Activated CD4-positive, alpha-beta memory T cell treated with anti-CD3 and anti-CD28 coated beads for 36 hours (primary cell): ENCODE measurements at regions not wholly inside any gene's neighbourhood (a gene's known extent, or its start where the extent isn't known, plus 50 kb on each side); places are given as distances from the start of the nearest gene placed in this dataset.

Experiments used
- CTCF ChIA-PET: fragments of 350-600 bp; sonication (Branson Sonifier 250); formaldehyde crosslinking; loops from one replicate; lab custom pipeline; 2021; ENCODE audit warnings: antibody characterized with exemption, inconsistent platforms; lab: Charles Lee
- POLR2A ChIA-PET: fragments of 350-600 bp; sonication (Branson Sonifier 250); formaldehyde crosslinking; loops from one replicate; lab custom pipeline; 2021; ENCODE audit warnings: antibody characterized with exemption; lab: Charles Lee
- DNase-seq: peaks from one replicate; pipeline ENCODE4 v3.0.0-alpha.2; 2020
- H3K27ac Mint-ChIP-seq: one replicate; pipeline ENCODE4 v1.8.0; 2021; ENCODE audit warnings: mixed read lengths
- H3K27me3 Mint-ChIP-seq: one replicate; pipeline ENCODE4 v1.8.0; 2021; ENCODE audit warnings: mixed read lengths
- H3K36me3 Mint-ChIP-seq: one replicate; pipeline ENCODE4 v1.8.0; 2021; ENCODE audit warnings: mixed read lengths
- H3K4me1 Mint-ChIP-seq: one replicate; pipeline ENCODE4 v1.8.0; 2021; ENCODE audit warnings: low read depth, mixed read lengths
- H3K4me3 Mint-ChIP-seq: one replicate; pipeline ENCODE4 v1.8.0; 2021; ENCODE audit warnings: mild to moderate bottlenecking, mixed read lengths
- H3K9me3 Mint-ChIP-seq: one replicate; pipeline ENCODE4 v1.8.0; 2021; ENCODE audit warnings: mixed read lengths
- intact Hi-C: fragments of 100-400 bp; cut with micrococcal nuclease; formaldehyde crosslinking; loops from one replicate; pipeline ENCODE4 v1.15.1; 2023

DNA sequence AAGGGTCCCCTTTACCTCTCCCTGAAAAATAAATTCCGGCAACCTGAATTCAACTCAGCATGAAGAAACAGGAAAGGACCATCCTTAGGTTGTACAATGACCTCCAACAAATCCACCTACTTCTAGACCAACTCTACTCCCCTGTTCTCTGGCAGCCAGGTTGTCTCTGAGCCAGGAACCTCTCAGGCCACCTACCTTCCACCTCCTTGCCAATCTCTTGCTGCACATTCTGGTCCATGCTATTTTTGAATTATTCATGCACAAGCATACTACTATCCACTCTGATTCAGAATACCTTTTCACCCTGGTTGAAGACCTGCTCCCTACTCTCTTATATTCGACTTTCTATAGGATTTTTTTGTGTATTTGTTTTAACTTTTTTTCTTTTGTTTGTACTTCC is 415.0 kb upstream of the ZNF507 start:
- no peak overlapping the region for H3K27ac Mint-ChIP-seq
- no peaks in the 10 kb centered on the region for H3K36me3 Mint-ChIP-seq
- no peaks in the 10 kb centered on the region for H3K9me3 Mint-ChIP-seq
- H3K4me1 Mint-ChIP-seq: no peaks in the 10 kb centered on the region
- DNase-seq: no peak
- ChIA-PET CTCF (no interaction called here), POLR2A (no interaction called here)
- H3K4me3 Mint-ChIP-seq: no peak overlapping the region
- H3K27me3 Mint-ChIP-seq: no peaks in the 10 kb centered on the region
- intact Hi-C loops: no loop called here

DNA sequence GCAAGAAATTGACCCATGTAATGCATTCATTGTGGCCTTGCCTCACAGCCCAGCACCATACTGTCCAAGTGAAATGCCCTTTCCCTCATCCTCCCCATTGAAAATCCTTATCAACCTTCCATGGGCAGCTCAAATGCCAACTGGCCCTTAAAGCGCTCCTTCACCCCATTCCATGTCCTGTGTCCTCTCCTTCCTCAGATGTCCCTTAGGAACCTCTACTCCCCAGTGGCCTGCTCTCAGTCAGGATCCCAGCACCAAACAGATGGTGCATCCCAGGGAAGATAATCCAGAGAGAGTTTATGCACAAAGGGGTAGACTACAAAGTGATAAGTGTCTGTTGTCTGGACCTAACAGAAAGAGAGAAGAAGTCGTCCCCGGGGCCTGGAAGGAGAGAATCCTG is 407.4 kb upstream of the ZNF507 start:
- intact Hi-C loops: no loop called here
- Mint-ChIP-seq H3K4me1 (no peaks in the 10 kb centered on the region), H3K36me3 (no peaks in the 10 kb centered on the region), H3K27me3 (no peaks in the 10 kb centered on the region), H3K9me3 (peaks cover 4% of the 10 kb centered on the region), H3K27ac (no peak overlapping the region), H3K4me3 (no peak overlapping the region)
- CTCF ChIA-PET: no interaction called here
- no peak for DNase-seq
- POLR2A ChIA-PET: no interaction called here

DNA sequence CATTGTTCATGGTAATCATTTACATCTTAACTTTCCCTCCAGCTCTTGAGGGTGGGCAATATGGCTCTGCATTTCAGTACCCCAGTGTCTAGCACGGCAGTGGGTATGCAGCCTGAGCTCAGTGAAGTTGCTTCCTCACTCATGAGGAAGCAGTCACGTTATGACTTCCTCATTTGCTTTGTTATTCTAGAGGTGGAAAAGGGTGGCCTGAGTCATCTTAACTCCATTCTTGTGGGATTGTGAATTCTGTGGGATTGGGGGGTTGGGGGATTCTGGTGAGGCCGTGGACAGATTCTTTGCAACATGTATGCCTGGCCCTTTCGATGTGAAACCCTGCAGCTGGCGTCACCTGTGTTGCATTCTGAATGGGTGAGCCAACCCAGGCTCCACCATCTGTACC is 406.7 kb upstream of the ZNF507 start:
- Mint-ChIP-seq H3K27ac (no peak overlapping the region), H3K36me3 (no peaks in the 10 kb centered on the region), H3K4me1 (no peaks in the 10 kb centered on the region), H3K4me3 (no peak overlapping the region), H3K9me3 (peaks cover 4% of the 10 kb centered on the region), H3K27me3 (no peaks in the 10 kb centered on the region)
- CTCF ChIA-PET: no interaction called here
- DNase-seq: no peak
- intact Hi-C loops: no loop called here
- POLR2A ChIA-PET: no interaction called here

DNA sequence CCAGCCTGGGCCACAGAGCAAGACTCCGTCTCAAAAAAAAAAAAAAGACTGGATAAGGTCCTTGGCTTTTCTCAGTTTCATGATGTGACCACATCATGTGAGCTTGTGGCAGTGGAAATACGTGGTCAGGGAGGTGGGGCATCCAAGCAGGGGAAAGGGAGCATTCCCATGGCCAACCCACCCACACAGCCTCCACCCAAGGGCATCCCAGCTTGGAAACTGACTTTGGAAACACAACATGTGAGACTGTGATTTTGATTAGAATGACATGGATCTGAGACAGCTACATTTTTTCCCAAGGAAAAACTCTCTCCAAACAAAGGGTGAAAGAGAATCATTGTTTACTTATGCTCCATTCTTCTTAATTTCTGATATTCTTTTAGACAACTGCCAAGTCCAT is 405.0 kb upstream of the ZNF507 start:
- Mint-ChIP-seq H3K27me3 (no peaks in the 10 kb centered on the region), H3K36me3 (no peaks in the 10 kb centered on the region), H3K27ac (no peak overlapping the region), H3K4me3 (no peak overlapping the region), H3K4me1 (no peaks in the 10 kb centered on the region), H3K9me3 (peaks cover 4% of the 10 kb centered on the region)
- POLR2A ChIA-PET: no interaction called here
- intact Hi-C loops: no loop called here
- CTCF ChIA-PET: no interaction called here
- no peak for DNase-seq

DNA sequence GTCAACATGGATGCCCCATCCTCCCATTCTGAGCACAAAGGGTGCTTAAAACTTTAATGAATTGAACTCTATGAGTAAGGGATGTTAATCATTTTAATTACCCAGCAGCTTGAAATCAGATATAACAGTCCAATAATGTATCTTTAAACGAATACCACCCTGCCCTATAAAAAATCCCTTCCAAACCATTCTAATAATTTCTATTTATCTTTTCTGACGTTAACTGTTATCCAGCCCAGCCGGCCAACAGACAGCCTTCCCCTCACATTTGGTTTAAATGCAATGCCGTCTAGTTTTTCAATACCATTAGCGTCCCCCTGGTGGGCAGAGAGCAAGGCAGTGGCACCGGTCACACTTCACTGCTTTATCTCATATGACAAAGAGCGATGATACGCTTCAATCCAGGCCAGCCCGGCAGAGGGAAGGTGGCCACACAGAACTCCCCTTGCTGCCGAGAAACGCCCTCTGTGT is 402.2 kb upstream of the ZNF507 start:
- intact Hi-C loops: no loop called here
- peaks cover 4% of the 10 kb centered on the region for H3K9me3 Mint-ChIP-seq
- no peaks in the 10 kb centered on the region for H3K4me1 Mint-ChIP-seq
- H3K27ac Mint-ChIP-seq: no peak overlapping the region
- no peak overlapping the region for H3K4me3 Mint-ChIP-seq
- ChIA-PET POLR2A (no interaction called here), CTCF (no interaction called here)
- H3K27me3 Mint-ChIP-seq: no peaks in the 10 kb centered on the region
- DNase-seq: no peak
- H3K36me3 Mint-ChIP-seq: no peaks in the 10 kb centered on the region

DNA sequence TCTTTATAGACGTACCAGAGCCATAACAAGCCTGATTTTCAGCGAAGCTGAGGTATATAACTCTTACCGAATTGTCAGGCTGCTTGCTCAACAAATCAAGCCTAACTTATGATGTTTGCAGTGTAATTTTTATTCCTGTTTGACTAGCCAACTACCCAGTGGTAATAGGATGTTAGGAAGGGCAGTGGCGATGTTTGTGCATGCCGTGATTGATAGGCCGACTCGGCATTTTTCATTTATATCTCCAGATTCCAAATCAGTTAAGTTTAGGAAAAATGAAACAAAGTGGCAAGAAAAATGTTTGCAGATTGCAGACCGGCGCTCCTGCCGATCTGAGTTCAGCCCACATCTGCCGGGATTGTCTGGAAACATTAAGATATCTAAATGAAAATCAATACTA is 401.6 kb upstream of the ZNF507 start:
- Mint-ChIP-seq H3K4me3 (no peak overlapping the region), H3K36me3 (no peaks in the 10 kb centered on the region), H3K27ac (no peak overlapping the region), H3K4me1 (no peaks in the 10 kb centered on the region), H3K27me3 (no peaks in the 10 kb centered on the region), H3K9me3 (peaks cover 4% of the 10 kb centered on the region)
- DNase-seq: no peak
- intact Hi-C loops: no loop called here
- ChIA-PET CTCF (no interaction called here), POLR2A (no interaction called here)

DNA sequence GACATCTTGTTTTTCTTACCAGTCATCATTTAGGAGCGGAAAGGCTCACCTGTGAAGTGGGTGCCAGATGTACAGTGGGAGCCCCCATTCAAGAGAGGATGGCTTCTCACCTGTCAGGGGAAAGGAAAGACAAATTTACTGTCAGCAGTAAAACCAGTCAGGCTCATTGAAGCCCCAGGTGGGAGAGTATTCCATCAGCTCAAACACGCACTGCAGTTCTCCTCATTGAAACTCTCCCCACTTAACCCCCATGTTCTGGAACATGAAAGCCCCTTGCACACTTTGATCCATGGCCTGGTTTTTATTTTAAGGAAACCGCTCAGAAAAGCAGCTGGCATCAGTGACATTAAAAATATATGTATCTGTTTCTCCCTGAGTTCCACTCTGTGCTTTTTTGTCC is 401.1 kb upstream of the ZNF507 start:
- intact Hi-C loops: no loop called here
- H3K27me3 Mint-ChIP-seq: no peaks in the 10 kb centered on the region
- H3K4me3 Mint-ChIP-seq: no peak overlapping the region
- peaks cover 4% of the 10 kb centered on the region for H3K9me3 Mint-ChIP-seq
- no peaks in the 10 kb centered on the region for H3K4me1 Mint-ChIP-seq
- ChIA-PET CTCF (no interaction called here), POLR2A (no interaction called here)
- no peaks in the 10 kb centered on the region for H3K36me3 Mint-ChIP-seq
- H3K27ac Mint-ChIP-seq: no peak overlapping the region
- DNase-seq: no peak

DNA sequence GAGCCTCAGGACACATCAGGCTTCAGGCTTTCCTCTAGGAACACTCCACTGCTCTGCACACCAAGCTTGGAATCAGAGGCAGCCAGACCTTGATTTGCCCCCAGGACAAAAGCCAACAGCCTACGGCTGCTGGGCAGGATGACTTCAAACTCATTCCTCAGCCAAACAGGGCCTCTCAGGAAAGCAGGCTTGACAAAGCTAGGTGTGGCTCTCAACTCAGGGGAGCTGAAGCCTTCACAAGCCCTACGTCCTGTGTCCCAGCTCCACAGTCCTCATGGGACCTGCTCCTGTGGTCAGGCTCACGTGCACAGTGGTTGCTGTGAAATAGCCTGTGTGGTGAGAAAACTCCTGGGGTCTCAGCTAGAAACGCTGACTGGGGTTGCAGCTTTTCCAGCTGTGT is 398.9 kb upstream of the ZNF507 start:
- H3K36me3 Mint-ChIP-seq: no peaks in the 10 kb centered on the region
- intact Hi-C loops: no loop called here
- H3K4me3 Mint-ChIP-seq: no peak overlapping the region
- ChIA-PET CTCF (no interaction called here), POLR2A (no interaction called here)
- DNase-seq: no peak
- H3K27ac Mint-ChIP-seq: no peak overlapping the region
- H3K27me3 Mint-ChIP-seq: no peaks in the 10 kb centered on the region
- no peaks in the 10 kb centered on the region for H3K9me3 Mint-ChIP-seq
- no peaks in the 10 kb centered on the region for H3K4me1 Mint-ChIP-seq

DNA sequence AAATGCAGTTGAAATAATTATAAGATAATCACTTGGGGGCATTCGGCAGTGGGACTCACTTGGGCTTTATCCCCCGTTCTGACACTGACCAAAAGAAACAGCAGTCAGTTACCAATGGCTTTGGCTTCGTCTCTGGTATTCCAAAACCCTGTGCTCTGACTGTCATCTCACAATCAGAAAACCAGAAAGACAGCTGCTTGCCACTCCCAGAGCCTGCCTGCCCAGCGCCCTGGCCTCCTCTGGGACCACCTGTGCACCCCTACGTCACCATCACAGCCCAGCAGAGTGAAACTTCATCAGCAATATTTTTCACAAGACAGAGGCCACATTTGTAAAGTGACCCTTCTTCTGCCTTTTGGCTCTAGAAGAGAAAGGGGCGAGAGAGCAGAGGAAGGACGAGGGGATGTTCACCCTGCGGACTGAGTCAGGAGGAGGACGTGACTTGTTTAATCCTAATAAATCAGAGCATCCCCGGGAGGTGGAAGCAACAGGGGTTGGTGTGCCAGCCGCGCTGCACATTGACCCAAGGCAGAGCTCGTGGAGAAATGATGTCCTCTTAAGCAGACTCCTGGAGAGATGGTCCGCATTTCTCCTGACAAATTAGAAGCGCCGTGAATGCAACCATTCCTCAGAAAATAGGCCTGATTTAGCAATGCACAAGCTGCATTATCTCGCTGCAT is 397.8 kb upstream of the ZNF507 start:
- POLR2A ChIA-PET: no interaction called here
- H3K27ac Mint-ChIP-seq: no peak overlapping the region
- no peak for DNase-seq
- no peaks in the 10 kb centered on the region for H3K27me3 Mint-ChIP-seq
- H3K36me3 Mint-ChIP-seq: no peaks in the 10 kb centered on the region
- intact Hi-C loops: no loop called here
- no peak overlapping the region for H3K4me3 Mint-ChIP-seq
- no peaks in the 10 kb centered on the region for H3K4me1 Mint-ChIP-seq
- CTCF ChIA-PET: no interaction called here
- H3K9me3 Mint-ChIP-seq: no peaks in the 10 kb centered on the region

DNA sequence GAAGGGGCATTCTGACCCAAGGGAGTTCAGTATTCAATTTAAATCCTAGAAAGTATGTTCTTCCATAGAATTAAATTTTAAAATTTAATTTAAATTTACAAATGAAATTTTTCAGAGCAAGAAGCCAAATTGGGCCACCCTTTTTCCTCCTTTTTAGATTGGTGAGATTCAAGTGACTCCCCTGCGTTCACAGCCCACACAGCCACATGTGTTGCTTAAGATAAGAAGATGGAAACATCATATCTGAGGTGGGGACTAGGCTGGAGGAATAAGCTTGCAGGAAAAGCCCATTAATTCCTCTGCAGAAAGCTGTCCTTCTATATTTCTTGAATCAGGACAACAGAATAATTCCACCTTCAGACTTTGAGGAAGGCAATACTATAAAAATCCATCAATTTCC is 392.7 kb upstream of the ZNF507 start:
- ChIA-PET POLR2A (no interaction called here), CTCF (no interaction called here)
- DNase-seq: no peak
- no peaks in the 10 kb centered on the region for H3K4me1 Mint-ChIP-seq
- no peaks in the 10 kb centered on the region for H3K9me3 Mint-ChIP-seq
- no peaks in the 10 kb centered on the region for H3K36me3 Mint-ChIP-seq
- H3K27ac Mint-ChIP-seq: no peak overlapping the region
- intact Hi-C loops: no loop called here
- H3K27me3 Mint-ChIP-seq: no peaks in the 10 kb centered on the region
- H3K4me3 Mint-ChIP-seq: no peak overlapping the region

DNA sequence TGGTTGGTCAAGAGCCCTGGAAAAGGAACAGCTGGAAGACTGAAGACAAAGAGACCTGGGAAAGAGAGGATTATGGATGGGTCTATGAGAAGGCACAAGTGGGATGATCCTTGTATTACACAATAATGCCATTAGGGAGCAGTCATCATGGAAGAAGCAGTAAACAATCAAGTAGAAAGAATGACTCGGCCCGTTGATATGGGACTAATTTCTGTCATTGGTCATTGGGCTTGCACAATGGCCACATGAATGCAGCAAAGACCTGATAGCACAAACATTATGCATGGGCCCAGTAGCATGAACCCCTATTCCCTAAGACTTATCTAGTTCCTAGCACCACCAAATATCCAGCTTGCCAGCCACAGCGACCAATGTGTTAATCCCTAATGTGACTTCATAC is 390.3 kb upstream of the ZNF507 start:
- no peak for DNase-seq
- no peaks in the 10 kb centered on the region for H3K36me3 Mint-ChIP-seq
- H3K27me3 Mint-ChIP-seq: no peaks in the 10 kb centered on the region
- H3K4me3 Mint-ChIP-seq: no peak overlapping the region
- no peaks in the 10 kb centered on the region for H3K4me1 Mint-ChIP-seq
- no peak overlapping the region for H3K27ac Mint-ChIP-seq
- no peaks in the 10 kb centered on the region for H3K9me3 Mint-ChIP-seq
- intact Hi-C loops: no loop called here
- ChIA-PET POLR2A (no interaction called here), CTCF (interaction anchor here (2.7 kb wide), 1 partner anchor 269 kb away, joined by 7 read pairs; no protein-coding TSS in a partner anchor)

DNA sequence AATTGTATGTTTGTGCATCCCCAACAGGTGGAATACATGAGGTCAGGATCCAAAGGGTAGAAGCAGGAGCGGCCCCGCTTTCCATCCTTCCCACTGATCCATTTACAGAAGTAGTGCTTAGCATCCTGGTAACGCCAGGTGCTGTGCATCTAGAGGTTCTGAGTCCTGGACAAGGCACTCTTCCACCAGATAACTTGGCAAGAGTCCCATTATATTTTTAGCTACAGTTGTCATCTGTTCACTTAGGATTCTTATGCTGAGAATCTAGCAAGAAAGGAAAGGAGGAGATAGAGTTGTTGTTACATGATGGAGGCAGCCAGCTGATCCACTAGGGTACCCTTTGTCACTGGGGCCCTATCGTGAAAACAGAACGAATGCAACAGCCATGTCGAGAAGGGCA is 389.5 kb upstream of the ZNF507 start:
- CTCF ChIA-PET: interaction anchor here (2.7 kb wide), 1 partner anchor 269 kb away, joined by 7 read pairs; no protein-coding TSS in a partner anchor
- Mint-ChIP-seq H3K27ac (no peak overlapping the region), H3K36me3 (no peaks in the 10 kb centered on the region), H3K9me3 (no peaks in the 10 kb centered on the region), H3K27me3 (no peaks in the 10 kb centered on the region), H3K4me1 (no peaks in the 10 kb centered on the region), H3K4me3 (no peak overlapping the region)
- POLR2A ChIA-PET: no interaction called here
- intact Hi-C loops: no loop called here
- no peak for DNase-seq

DNA sequence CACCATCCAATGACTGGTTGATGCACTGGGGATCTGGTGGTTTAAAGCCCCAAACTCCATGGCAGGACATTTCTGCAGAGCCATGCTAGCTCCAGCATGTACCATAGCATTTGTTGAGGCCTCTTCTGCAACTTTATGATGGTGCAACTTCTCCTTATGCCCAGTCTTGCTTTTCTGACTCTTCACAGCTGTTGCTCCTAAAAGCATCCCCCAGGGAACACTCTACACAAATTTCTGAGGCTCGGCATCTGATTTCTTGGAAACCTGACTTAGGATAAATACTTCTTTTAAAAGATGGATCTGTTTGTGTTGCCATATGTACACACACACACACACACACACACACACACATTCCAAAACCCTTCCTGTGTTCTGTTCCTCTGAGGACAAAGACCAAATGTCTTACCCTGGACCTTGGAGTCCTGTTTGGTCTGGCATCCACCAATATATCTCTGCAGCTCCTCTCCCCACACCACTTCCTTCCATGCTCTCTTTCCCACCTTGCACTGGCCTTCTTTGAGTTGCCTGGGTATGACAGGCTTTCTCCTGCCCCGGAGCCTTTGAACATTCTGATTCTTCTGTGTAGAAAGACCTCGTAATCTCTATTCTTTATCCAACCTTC is 388.5 kb upstream of the ZNF507 start:
- no peaks in the 10 kb centered on the region for H3K9me3 Mint-ChIP-seq
- H3K4me1 Mint-ChIP-seq: no peaks in the 10 kb centered on the region
- H3K4me3 Mint-ChIP-seq: no peak overlapping the region
- no peak for DNase-seq
- POLR2A ChIA-PET: no interaction called here
- no peak overlapping the region for H3K27ac Mint-ChIP-seq
- intact Hi-C loops: no loop called here
- CTCF ChIA-PET: interaction anchor here (2.7 kb wide), 1 partner anchor 268 kb away, joined by 7 read pairs; no protein-coding TSS in a partner anchor
- H3K36me3 Mint-ChIP-seq: no peaks in the 10 kb centered on the region
- no peaks in the 10 kb centered on the region for H3K27me3 Mint-ChIP-seq
